Cerebellar cortex (tissue), 1 donor: ENCODE measurements at regions not wholly inside any gene's neighbourhood (a gene's known extent, or its start where the extent isn't known, plus 50 kb on each side); places are given as distances from the start of the nearest gene placed in this dataset.
"Not testable (repeated sequence)": the region's sequence is repeated elsewhere in the genome, so short reads cannot be mapped to it uniquely, and the experiment has no call there.

Source experiments
- DNase-seq: peaks from one replicate; pipeline ENCODE4 v3.0.0-alpha.2; 2015; ENCODE audit warnings: low spot score

DNA sequence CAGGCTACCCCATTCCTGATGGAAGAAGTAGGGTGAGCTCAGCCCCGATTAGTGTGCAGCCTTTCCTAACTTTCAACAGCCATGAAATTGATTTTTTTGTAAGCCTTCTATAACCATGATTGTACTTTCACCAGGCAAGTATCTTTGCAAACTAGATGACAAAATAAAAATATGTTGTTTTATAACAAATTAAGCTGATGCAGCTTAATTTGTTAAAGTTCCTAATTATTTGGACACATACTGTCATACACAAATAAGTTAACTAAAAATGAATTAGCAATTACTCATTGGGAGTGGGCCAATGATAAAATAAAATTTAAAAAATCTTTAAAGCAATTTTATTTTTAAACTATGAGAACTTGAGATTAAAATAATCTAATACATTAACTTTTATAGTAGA is 113.1 kb upstream of the FANCL start:
- DNase-seq: no peak

DNA sequence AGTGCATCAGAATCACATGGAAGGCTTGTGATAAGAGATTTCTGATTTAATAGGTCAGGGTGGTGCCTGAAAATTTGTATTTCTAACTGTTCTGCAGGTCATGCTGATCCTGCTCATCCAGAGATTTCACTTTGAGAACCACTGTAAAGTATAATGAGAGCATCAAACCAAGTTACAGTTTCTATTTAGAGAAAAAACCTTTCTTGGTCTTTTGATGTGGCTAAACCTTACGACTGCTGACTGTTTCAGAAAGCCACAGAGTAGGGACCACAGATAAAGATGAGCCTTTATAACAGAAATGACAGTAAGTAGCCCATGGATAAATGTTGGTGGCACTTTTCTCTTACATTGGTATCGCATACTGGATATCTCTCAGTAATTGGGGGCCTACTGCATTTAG is 109.4 kb upstream of the FANCL start:
- DNase-seq: no peak

DNA sequence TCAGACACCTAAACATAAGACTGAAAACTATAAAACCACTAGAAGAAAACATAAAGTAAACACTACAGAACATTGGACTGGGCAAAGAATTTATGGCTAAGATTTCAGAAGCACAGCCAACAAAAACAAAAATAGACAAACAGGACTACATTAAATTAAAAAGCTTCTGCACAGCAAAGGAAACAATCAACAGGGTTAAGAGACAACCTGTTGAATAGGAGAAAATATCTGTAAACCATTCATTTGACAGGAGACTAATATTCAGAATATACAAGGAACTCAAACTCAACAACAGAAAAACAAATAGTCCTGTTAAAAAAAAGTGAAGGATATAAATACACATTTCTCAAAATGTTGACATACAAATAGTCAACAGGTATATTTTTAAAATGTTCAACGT is 106.7 kb upstream of the FANCL start:
- no peak for DNase-seq

DNA sequence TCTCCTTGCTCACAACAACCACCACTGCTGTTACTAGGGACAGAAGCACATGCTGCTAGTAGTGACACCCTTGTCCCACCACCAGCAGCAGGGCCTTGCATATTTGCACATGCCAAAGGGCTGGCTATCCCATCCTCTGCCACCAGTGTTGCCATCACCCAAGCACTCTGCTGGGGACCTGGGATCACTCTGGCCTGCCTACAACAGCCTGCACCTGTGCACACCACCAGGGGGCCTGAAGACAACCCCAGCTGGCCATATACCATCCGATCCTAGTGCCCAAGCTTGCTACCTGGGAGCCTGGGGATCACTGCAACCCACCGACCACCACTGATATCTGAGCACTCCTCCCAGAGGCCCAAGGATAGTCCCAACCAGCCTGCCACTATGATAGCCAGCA is 99.9 kb upstream of the FANCL start:
- no peak for DNase-seq

DNA sequence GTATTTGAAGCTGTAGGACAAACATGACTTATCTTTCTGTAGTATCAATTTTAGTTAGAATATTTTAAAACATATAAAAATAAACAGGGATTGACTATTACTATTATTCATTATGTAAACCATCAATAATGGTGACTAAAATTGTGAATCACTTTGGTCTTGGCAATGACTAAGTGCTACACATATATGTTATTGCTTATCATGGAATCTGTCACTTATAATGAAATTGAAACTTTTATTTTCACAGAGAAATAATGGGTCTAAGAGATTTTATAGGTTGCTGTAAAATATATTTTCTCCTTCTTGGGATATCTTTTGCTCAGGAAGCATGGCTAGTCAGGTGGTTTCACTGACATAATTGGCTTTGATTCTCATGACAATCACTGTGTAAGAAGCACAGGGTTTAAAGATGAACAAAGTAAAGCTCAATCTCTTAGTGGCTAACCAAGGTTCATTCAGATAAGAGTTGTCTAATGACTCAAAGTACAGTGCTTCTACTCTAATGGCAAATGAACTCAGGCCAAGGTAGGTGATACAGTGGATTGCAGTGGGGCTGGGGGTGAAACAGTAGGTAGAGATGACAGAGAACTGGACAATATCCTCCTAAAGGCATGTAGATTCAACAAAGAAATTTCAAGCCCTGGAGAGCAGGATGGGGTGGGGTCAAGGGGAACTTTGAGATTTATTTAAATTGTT is 98.6 kb upstream of the FANCL start:
- DNase-seq: no peak

DNA sequence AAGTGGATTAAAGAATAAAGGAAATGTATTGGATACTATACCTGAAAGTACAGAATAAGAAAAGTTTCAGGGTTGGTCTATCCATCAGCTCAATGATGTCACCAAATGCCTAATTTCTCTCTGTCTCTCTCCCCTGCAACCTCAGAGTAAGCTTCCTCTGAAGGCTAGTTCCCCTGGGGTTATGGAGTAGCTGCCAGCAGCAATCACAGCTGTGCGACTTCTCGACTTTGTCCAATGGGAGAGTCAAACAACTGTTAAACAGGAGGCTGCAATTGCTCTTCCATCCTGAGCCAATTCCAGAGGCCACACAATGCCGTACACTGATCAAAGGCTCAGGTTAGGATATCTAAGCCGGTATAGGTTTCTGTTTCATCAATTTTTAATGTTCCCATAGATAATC is 95.3 kb upstream of the FANCL start:
- no peak for DNase-seq

DNA sequence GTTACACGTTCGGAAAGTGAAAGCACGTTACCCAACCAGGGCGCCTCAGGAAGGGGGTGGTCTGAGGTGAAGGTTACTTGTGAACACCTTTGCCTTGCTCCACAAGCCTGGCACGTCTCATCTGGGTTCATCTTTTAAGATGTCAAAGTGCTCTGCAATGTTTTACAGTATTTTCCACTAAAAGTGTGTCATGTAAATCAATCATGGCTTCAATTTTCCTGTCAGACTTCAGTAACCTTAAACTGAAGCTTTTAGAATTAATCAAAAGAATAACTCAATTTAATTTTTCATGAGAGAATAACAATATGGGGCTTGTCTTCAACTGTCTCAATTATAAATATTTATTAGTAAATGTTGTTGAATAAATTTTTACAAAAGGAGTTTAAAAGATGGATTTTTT is 93.3 kb upstream of the FANCL start:
- no peak for DNase-seq

DNA sequence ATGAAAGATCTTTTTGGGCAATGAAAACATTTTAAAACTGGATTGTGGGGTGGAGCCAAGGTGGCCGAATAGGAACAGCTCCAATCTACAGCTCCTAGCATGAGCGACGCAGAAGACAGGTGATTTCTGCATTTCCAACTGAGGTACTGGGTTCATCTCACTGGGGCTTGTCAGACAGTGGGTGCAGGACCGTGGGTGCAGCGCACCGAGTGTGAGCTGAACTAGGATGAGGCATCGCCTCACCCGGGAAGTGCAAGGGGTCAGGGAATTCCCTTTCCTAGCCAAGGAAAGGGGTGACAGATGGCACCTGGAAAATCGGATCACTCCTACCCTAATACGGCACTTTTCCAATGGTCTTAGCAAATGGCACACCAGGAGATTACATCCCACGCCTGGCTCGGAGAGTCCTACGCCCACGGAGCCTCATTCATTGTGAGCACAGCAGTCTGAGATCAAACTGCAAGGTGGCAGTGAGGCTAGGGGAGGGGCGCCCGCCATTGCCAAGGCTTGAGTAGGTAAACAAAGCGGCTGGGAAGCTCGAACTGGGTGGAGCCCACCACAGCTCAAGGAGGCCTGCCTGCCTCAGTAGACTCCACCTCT is 84.3 kb upstream of the FANCL start:
- DNase-seq: not testable (repeated sequence)

DNA sequence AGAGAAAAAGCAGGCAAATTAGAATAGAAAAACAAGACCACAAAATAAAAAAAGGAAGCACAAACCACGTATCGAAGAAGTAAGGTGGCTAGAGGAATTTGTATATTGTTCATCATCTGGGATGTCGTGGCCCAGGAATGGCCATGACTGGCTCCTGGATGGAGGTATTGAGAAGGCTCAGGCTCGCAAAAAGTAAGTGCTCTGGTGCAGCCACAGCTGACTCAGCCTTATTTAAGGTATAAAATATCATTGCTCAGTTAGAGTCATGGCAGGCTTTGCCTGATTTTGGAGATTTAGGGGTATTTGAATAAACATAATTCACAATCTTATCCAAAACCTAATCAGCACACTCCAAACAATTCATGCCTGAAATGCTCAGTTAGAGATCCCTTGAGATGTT is 78.4 kb upstream of the FANCL start:
- no peak for DNase-seq

DNA sequence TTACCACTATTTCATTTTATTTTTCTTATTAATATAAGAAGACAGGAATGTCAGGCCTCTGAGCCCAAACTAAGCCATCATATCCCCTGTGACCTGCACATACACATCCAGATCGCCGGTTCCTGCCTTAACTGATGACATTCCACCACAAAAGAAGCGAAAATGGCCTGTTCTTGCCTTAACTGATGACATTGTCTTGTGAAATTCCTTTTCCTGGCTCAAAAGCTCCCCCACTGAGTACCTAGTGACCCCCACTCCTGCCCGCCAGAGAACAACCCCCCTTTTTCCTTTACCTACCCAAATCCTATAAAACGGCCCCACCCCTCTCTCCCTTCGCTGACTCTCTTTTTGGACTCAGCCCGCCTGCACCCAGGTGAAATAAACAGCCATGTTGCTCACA is 77.8 kb upstream of the FANCL start:
- DNase-seq: not testable (repeated sequence)

DNA sequence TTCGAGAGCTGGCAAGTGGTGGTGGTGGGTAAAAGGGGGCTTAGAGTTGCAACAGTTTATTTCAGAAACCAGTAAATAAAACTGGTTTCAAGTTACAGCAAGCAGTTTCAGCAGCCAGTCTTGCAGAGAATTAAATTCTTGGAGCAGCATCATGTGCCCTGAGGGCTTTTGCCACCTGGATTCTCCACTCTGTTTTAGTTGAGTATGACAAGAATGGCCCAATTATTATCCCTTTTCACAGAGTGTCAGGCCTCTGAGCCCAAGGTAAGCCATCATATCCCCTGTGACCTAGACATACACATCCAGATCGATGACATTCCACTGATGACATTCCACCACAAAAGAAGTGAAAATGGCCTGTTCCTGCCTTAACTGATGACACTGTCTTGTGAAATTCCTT is 72.8 kb upstream of the FANCL start:
- no peak for DNase-seq

DNA sequence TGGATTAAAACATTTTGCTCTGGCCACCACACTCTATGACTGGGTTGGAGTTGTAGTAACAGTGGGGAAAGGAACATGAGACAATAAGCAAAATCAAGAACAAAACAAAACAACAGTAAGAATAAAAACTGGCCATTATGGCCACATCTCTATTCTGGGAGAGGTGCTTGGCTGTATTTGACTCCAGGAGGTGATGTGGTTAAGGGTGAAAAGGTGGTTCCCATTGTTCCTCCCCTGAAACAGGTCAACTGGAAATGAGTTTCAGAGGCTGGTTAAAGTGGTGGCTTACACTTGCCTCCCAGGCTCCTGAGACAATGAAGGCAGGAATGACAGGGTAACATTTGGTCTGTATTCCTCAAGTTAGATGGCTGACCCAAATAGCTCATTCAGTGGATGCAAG is 67.3 kb upstream of the FANCL start:
- no peak for DNase-seq

DNA sequence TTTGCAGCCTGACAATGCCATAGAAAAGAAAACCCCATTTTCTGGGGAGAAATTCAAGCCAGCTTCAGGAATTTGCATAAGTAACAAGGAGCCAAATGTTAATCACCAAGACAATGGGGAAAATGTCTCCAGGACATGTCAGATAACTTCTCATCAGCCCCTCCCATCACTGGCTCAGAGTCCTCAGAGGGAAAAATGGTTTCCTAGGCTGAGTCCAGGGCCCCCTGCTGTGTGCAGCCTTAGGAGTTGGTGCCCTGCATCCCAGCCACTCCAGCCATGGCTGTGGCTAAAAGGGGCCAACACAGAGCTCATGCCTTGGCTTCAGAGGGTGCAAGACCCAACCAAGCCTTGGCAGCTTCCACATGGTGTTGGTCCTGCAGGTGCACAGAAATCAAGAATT is 63.7 kb upstream of the FANCL start:
- DNase-seq: no peak

DNA sequence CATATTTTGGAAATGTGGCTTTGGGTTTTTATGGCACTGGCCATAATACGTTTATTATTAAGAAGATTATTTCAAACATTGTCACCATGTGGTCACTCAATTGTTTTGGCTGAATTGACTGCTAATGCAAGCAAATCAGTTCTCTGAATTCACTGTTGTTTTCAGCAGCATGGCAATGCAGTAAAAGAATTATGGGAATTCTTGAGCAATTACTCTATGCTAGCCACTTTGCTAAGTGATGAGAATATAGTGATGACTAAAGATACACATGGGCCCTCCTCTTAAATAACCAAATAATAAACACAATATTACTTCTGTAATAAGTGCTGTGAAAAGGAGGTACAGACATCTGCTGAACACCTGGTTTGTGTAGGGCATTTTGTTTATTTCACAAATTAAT is 58.0 kb upstream of the FANCL start:
- no peak for DNase-seq

DNA sequence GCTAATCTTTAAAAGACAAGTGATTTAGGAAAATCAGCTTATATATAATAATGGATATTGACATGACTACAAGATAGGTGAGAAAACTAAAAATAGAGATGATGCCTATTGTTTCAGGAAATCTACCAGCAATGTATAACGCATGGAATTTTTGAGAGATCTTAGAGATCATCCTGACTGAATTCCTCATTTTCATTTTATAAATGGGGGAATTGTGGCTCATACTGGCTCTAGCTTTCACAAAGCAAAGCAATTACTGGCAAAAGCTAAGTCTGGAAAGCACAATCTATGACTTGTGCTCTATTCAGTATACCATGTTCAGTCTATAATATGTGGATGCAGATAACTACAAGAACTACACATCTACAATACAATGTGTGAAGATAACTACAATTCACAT is 51.9 kb upstream of the FANCL start:
- DNase-seq: no peak

DNA sequence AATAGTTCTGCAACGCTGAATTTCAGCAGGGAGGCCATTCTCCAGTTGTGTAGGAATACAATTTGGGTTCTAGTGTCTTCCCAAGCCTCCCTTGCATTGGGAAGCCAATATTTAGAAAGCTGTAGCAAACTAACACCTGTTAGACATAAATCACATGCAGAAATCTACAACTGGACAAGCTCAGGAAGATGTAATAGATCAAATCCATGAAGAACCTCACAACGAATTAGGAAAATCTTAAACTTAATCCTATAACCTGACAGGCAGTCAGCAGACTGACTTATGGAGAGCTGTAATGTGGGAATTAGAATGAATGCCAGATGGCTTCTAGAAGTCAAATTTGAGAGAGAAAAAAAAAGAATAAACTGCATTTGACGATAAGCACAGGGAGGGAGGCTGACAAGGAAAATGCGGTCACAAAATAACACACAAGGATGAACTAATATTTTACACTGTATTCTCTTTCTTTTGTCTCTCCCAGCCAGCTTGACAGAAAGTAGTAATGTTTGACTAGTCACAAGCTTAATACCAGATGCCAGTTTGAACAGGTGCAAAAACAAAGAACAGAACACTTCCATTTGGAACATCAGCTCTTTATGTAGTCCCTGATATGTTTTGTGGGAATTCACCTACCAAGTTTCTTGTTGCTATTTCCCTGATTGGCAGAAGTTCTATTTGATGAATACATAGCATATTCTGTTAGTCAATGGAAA is 50.8 kb upstream of the FANCL start:
- no peak for DNase-seq
